ENCODE measurements at regions not wholly inside any gene's neighbourhood (a gene's known extent, or its start where the extent isn't known, plus 50 kb on each side); places are given as distances from the start of the nearest gene placed in this dataset.
"Not testable (repeated sequence)": the region's sequence is repeated elsewhere in the genome, so short reads cannot be mapped to it uniquely, and the experiment has no call there.

DNA sequence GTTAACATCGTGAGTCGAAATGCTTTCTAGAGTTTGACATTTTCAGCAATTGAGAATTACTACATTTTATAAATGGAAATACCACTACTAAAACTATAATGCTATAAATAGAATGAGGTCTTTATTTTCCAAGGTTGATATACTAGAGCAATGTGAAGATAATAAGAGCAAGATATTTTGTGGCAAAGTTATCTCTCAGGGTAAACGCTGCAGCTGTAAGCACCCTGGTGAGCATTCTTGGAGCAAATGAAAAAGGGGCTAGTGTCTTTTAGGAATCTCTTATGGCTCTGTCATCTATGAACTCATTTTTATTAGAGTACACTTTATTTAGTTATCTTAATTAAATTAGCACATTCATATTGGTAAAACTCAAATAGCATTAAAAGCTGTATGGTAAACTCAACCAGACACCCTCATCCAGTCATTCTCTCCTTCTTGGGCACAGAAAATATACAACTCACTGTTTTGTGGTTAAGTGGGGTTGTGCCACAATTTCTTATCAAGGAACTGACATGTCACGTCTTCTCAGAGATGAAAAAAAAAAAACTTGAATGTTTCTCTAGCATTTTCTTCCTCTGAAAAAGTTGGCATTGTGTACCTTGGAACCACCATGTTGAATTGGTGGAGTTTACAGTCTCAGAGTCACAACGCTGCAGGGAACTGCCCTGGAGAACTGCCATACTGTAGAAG, 289.5 kb upstream of the PFKP start:
- DNase-seq: no peak

DNA sequence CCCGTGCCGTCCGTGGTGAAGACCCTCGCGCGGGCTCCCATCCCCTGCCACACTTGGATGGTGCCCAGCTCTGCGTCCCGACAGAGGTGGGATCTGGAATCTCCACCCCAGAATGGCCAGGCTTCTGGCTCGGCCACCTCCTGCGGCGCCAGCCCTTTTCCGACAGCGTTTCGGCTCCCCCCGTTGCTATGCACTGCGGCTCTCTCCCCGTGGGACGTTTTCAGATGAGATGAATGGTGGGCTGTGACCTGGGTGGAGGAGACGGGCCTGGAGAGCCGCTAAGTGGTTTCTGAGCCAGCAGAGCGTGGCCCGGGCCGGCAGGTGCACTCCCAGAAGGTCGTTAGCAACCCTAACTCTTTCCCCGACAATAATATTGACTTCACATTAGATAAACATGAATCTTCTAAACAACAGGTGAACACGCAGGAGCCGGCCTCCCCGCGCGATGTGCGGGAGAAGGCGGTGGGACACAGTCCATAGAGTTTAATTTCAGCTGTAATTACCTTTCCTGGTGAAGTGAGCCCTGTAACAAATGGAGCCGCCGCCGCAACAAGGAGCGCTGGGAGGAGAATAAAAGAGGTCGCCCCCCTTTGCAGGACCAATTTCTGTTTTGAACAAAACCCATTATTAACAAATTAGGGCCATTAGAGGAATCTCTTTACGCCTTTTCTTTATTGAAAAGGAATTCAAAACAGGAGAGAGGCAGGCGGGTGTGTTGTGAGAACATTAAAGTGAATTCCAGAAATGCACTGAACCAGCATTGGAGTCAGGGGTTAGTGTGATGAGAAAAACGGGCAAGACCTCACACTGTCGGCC, 294.3 kb upstream of the PFKP start:
- no peak for DNase-seq

DNA sequence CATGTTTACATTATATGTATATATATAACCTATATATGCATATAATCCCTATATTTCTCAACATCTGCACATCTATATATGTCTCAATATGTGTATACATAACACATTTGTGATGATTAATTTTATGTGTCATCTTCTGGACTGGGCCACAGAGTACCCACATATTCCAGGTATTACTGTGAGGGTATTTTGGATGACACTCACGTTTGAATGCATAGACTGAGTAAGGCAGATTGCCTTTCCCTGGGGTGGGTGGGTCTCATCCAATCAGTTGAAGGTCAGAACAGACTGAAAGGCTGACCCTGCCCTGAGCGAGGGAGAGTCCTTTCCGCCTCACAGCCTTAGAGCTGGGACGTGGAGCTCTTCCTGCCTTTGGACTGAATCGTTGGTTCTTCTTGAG, 295.2 kb upstream of the PFKP start:
- DNase-seq: no peak

DNA sequence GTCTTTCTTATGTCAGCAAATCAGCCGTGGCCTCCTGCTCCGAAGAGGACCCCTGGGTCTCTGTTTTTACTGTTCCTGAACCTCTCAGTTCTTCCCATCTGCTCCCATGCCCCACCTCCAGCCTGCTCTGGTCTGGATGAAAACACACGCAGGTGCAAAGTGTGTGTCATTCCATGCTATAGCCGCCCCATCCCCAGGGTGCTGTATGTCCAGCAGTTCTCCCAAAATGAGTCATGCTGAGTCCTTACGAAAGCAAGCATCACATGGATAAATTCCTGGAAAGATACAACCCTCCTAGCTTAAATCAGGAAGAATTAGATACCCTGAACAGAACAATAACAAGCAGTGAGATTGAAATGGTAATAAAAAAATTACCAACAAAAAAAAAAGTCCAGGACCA, 300.1 kb upstream of the PFKP start:
- DNase-seq: not testable (repeated sequence)

DNA sequence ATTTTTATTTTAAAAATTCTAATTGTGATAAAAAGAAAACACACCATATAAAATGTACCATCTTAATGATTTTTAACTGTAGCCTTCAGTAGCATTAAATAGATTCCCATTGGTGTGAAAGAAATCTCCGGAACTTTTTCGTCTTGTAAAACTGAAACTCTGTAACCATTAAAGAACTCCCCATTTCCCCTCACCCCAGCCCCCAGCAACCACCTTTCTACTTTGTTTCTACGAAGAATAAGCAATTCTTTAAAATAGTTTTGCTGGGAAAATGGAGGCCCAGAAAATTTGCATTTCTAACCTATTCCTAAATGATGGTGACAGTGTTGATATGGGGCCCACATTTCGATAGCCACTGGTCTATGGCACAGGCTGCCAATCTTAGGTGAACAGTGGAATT, 305.4 kb upstream of the PFKP start:
- DNase-seq: no peak

DNA sequence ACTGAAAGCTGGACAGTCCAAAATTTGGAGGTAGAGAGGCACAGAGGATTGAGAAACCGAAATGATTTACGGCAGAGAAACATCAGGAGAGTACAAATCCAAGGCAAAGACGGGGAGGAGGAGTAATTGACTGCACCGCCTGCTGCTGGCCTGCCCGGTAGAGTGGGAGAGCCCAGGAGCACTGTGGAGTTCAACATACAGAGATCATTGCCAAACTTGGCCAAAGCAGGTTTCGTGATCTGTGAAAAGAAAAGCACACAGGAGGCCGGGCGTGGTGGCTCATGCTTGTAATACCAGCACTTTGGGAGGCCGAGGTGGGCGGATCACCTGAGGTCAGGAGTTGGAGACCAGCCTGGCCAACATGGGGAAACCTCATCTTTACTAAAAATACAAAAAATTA, 306.0 kb upstream of the PFKP start:
- DNase-seq: no peak

DNA sequence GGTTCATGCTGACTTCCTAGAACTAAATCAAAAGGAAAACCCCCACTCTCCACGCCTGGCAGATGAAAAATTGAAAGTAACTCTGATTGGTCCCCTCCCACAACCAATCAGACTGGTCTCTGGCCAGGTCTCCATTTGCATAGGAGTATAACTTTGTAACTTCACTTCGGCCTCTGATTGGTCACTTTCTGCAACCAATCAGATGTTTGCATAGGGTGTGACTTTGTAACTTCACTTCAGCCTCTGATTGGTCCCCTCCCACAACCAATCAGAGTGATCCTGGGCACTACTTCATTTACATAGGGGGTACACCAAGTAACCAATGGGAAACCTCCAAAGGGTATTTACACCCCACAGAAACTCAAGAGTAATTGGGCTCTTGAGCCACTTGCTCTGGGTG, 306.6 kb upstream of the PFKP start:
- no peak for DNase-seq

DNA sequence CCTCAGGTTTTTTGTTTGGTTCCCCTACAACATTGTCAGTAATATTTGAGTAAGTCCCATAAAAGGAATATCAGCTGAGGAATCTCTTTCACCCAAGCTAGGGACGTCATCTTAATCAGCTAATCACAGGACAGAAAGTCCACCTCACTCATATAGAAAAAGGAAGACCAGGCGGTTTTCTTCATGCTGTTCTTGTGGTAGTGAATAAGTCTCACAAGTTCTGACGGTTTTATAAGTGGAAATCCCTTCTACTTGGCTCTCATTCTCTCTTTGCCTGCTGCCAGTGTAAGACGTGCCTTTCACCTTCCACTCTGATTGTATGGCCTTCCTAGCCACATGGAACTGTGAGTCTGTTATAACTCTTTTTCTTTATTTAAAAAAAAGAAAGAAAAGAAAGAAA, 308.1 kb upstream of the PFKP start:
- no peak for DNase-seq

DNA sequence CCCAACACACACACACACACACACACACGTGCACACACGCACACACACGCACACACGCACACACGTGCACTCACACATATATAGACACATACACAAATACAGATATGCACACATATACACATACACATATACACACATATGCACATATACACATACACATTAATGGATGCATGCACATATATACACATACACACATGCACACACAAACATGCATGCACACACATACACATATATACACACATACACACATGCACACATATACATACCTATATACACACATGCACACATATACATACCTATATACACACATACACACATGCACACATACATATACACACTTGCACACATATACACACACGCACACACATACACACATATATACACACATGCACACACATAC, 312.4 kb upstream of the PFKP start:
- no peak for DNase-seq

DNA sequence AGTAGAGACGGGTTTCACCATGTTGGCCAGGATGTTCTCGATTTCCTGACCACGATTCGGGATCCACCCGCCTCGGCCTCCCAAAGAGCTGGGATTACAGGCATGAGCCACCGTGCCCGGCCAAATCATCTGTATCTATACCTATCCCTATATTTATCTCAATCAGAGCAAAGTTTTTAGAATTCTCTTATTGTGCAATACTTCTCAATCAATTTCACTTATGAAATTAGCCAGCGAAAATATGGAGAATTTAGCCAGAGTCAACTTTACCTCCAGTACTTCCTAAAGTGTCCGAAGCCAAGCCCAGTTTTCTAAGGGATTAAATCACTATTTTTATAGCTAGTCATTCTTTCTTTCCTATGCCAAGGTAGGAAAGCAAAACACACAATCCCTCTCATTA, 319.1 kb upstream of the PFKP start:
- DNase-seq: no peak

DNA sequence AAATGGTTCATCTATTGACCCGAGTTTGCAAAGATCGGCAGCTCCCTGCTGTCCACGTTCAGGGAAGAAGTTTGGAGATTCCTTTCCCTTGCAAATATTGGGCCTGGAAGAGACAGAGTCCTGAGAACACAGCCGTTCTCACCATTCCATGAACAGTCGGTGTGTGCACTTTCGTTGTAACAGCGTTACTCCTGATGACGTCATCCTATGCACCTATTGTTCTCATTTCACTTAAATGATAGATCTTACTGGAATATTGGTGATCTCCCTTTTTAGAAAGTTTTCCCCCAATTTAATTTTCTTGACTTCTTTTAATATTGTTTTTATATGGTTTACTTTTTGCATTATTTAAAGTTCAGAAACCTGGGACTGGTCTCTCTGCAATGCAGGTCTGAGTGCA, 320.7 kb upstream of the PFKP start:
- no peak for DNase-seq

DNA sequence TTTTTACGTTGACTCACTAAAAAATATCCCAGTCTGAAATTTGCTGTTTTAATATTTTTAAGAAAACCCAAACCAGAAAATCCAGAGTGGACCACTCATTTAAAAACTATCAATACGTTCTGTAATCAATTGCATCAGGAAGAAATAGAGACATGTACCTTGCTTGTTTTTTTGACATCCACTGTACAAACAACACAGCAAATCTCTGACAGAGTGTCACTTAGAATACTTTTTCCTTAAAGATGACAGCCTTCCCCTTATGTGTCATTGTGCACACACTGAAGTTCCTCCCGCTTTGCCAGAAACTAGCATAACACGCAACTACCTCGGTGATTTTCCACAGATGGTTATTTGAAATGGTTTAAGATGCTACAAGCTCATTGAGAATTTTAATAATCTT, 321.7 kb upstream of the PFKP start:
- DNase-seq: no peak

DNA sequence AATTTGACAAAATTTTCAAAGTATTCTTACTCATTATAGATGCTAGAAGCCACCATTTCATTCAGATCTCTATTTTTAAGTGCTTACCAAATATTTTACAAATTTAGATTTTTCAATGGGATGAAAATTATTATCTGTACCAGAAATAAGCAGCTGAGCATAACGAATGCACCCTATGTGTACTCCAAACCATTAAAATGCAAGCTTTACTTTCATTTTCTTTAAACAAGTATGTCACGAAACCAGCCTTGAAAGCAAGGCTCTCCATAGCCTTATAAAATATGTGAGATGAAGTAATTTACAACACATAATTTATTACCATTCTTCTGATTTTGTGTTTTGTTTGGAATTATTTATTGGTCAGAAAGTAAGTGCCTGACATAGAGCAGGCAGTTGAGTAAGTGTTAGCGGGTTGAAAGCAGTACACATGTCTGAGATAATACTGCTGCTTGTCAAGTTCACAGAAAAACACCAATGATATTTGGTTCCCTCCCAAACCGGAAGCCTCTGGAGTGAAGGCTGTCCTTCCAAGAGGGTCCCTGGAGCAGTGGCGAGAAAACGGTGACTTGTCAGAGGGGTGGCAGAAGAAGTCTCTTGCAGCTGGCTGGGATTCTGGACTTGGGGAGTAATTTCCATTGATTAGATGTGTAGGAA, 322.7 kb upstream of the PFKP start:
- no peak for DNase-seq

DNA sequence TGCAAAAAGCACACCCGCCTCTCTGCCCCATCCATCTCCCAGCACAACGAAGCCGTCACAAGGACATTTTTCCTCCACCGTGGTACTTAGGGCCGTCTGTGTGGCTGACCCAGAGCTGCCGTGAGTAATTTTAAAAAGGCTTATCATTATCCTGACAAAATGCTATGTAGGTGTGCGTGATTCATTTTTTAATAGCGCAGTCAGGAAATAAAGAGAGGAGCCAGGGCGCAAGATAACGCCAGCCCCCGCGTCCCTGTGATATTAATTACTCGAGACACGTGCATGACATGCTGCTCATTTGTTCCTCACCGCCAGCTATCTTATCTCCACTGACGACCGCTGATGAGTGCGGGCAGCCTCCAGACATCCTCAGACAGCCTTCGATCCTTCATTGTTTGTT, 332.7 kb upstream of the PFKP start:
- no peak for DNase-seq

DNA sequence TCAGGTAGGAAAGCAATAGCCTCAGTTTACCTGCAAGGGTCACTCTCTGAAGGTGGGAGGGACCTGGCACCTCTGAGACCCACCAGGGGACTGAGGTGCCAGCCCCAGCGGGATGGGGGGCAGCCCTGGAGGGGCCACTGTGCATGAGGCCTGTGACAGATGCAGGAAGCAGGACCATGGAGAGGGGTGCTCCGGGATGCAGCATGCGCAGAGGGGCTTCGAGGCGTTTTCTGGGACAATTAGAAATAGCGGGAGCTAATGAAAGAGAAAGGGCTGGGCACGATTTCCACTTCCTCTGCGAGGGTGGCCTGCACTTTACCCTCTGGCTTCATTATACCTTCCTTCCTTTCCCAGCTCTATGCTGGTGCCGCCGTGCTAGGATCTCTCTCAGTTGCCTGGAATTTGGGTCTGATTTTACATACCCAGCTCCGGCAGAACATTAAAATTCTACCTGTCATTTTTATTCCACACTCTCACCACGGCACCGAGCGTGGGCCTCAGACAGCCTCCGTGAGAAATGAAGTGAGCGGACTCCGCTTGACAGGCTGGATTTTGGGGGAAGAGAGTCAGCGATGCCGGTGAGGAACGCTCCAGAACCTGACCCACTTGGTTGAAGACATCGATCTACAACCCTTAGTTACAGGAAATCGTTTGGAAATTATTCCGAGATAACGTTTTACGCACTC, 333.9 kb upstream of the PFKP start:
- DNase-seq: no peak

DNA sequence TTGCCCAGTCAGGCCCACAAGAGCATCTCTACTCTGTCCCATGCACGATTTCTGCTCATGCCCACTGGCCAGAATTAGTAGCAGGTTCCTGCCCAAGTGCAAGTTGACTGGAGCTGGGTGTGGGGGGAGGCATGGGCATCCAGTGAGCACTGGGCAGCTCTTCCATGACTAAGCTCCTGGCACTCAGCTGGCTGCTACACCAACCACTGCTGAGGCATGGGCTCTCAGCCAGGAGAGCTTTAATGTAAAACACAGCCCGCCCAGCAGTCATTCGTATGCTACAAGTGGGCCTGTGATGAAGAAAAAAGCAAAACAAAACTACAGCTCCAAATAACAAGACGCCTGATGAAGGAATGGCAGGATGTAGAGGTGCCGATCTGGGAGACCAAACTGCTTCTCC, 335.4 kb upstream of the PFKP start:
- peak in 1 of 2 experiments; percentile 5 for DNase-seq

DNA sequence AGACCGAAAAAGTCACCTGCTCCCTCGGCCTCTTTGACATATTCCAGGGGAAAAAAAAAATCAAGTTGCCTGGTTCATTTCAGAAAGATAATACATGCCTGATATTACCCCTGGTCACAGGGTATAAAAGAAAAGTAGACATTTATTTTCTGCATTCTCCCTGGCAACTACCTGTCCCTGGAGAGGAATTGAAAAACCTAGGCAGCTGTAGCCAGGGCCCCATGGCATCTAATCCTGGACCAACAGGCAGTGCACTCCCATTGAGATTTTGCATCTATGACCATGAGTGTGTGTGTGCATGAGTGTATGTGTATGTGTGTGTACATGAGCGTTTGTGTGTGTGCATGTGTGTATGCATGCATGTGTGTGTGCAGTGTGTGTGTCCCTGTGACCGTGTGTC, 338.2 kb upstream of the PFKP start:
- no peak for DNase-seq

DNA sequence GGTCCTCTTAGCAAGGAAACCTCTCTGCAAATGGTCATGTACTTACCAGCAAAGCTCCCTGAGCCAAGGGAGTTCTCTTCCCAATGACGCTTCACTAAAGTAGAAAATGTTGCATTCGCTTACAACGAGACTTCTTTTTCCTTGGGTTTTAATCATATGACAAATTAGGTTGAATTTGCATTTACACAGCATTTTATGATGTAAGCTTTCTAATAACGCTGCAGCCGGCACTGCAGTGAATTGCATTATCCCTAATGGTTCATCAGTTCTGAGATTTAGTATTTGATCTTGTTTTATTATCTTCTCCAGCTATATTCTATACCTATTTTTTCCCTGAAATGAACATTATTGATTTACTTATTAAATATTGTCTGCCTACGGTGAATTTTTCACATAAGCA, 339.3 kb upstream of the PFKP start:
- no peak for DNase-seq

DNA sequence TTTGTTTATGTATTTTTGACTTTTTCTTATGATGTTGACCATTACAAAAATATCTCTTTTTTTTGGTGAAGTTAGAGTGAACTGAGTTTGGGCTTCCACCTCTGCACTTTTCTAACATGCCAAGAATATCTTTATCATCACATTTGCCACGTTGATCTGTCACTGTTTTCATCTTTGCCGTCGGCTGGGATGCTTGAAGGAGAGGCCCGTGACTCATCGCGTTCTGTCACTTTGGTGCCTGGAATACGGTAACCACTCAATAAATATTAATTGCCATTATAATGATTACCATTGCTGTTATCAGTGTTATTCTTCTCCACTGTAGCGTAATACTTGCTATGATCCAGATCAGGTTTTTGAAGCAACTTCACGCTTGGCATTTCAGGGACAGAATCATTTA, 350.8 kb upstream of the PFKP start:
- DNase-seq: no peak

DNA sequence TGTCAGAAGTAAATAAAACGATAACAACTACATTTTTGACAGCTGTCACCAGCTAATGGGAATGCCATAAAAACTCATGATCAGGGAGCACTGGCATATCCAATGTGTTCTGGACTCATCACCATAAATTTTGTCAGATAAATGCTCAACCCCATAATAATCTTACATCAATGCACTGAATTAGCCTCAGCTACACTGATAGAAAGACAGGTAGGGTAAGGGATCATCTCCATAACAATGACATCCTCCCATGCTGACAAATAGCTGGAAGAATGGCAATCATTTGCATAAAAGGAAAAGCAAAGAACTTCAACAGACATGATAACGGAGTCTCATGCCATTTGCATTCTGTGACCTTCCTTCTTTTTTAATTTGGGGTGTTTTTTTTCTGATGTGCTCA, 352.8 kb upstream of the PFKP start:
- DNase-seq: no peak

DNA sequence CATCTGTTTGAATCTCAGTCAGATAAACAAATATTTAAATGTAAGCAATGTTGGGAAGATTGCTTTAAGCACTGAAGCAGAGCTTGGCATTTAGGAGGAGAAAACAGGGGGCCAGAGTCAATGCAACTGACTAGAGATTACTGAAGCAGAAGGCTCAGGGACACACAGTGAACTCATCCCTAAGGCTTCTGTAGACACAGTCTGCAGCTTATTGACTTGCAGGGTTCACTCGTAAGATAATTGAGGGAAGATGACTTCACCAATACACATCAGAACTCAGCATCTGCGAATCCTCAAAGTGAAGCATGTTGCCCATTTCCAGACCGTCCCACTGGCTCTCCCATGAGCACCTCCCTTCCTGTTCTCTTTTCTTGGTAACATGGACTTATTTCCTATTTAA, 363.4 kb upstream of the PFKP start:
- DNase-seq: no peak

DNA sequence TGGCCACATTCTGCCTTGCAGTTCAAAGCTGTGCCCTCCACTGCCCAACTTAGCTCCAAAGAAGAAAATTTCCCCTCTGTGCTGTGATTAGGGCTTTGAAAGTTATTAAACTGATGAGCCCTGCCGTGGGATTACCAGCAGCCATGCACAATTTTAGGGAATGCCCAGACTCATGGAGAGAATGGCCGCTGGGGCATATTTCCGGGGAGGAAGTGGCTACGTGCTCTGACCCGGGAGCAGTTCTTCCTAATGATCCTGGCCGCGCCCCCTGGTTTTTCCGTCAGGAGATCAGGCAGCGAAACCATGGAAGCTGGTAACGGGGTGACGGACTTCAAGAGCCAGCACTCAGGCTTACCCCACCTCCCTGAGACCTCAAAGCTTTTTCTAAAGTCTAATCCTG, 365.5 kb upstream of the PFKP start:
- no peak for DNase-seq

DNA sequence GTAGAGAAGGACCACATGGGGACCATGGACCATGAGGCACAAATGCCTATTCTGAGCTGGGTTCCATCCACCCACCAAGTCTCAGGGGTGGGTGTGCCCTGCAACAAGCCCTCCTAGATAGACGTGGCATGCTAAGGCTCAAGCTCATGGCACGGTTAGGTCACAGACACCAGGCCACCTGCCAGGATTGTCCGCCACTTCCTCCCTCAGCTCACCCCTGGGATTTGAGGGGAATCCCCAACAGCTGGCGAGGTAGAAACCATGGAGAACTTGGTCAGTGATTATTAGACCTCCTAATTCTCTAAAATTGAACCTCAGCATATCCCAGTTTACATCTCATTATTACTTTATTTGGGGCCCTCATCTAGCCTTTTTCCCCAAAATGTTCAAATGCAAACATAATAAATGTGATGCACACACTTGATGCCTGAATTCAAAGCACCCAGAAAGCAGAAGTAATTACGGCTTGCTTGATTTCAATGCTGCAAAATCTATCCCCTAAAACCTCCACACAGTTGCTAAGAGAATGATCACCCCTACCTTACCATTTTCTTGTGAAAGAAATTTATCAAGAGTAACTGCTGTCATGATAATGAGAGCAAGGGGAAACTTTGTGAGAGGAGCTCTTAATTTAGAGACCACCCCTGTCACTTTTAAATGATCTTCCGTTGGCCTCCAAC, 366.6 kb upstream of the PFKP start:
- no peak for DNase-seq
